K562 (cell line): ENCODE measurements at regions not wholly inside any gene's neighbourhood (a gene's known extent, or its start where the extent isn't known, plus 50 kb on each side); places are given as distances from the start of the nearest gene placed in this dataset.

Experiments
- ATAC-seq: fragments of 200-7000 bp; cut with Tn5 transposase; 3 replicates; pipeline ENCODE4 v1.9.1; 2020; ENCODE audit warnings: moderate library complexity
- BruUV-seq: library from RNA; stranded (reverse); fragments of 400-500 nt; replicated peaks from 2 replicates; lab custom pipeline; 2021; lab: Mats Ljungman, UMichigan
- CTCF ChIA-PET: fragments of 300-600 bp; formaldehyde crosslinking; extraction: SDS; loops from one replicate; lab custom pipeline; 2021; ENCODE audit warnings: low intra/inter-chr PET ratio; lab: Yijun Ruan, JAX
- POLR2A ChIA-PET: fragments of 300-600, 350-650 bp; sonication (Branson Sonifier 250); formaldehyde crosslinking; extraction: SDS; loops from one replicate; lab custom pipeline; 2021; ENCODE audit warnings: antibody characterized with exemption, inconsistent platforms; lab: Yijun Ruan, JAX
- DNase-seq, 4 experiments: peaks; one replicate each; pipeline versions ENCODE4 v3.0.0 to v3.0.0-alpha.2; 2011 to 2018; ENCODE audit warnings: low spot score in 3 of 4, mixed read lengths in 3 of 4; ENCODE audit errors: extremely low read depth in 1 of 4
- FAIRE-seq: peaks from 2 replicates; lab custom pipeline; 2011; peaks lifted over from hg19 to GRCh38; lab: Jason Lieb, UNC
- H2AFZ ChIP-seq: 2 replicates; pipeline ENCODE4 v1.6.0; 2011; ENCODE audit warnings: low read depth, low read length, control low read depth, inconsistent platforms
- H3K27ac ChIP-seq: fragments of 200-600 bp; 3 replicates; pipeline ENCODE4 v1.8.0; 2011; ENCODE audit warnings: low read depth, mild to moderate bottlenecking, control low read depth, inconsistent platforms, low read length, moderate library complexity, mixed read lengths; ENCODE audit errors: extremely low read depth
- H3K27me3 ChIP-seq, 2 experiments: fragments of 300-600 bp in 1 of 2; 2 replicates in 1 of 2; 3 replicates in 1 of 2; pipeline versions ENCODE4 v1.6.0 to v1.8.0; 2011; ENCODE audit warnings: inconsistent platforms in 2 of 2, low read length in 2 of 2, mild to moderate bottlenecking in 1 of 2, mixed read lengths in 1 of 2, moderate library complexity in 1 of 2; ENCODE audit not compliant: control insufficient read depth in 2 of 2, insufficient read depth in 2 of 2
- H3K36me3 ChIP-seq: fragments of 300-600 bp; 3 replicates; pipeline ENCODE4 v1.8.0; 2011; ENCODE audit warnings: mild to moderate bottlenecking, low read length, inconsistent platforms; ENCODE audit not compliant: control insufficient read depth, insufficient read depth
- H3K4me1 ChIP-seq, 2 experiments: fragments of 200-600 bp in 1 of 2; replicated peaks in 1 of 2; 2 replicates in 1 of 2; 3 replicates in 1 of 2; pipeline versions ENCODE4 v1.5.1 to v1.8.0; 2011; ENCODE audit warnings: inconsistent platforms in 2 of 2, low read length in 2 of 2, mild to moderate bottlenecking in 1 of 2, mixed read lengths in 1 of 2, moderate library complexity in 1 of 2; ENCODE audit not compliant: control insufficient read depth in 2 of 2, insufficient read depth in 2 of 2
- H3K4me2 ChIP-seq: 2 replicates; pipeline ENCODE4 v1.6.1; 2011; ENCODE audit warnings: low read length, control low read depth, inconsistent platforms, mixed read lengths; ENCODE audit not compliant: insufficient read depth
- H3K4me3 ChIP-seq: fragments of 200-600 bp; sonication (generic), shearing (Covaris generic); 2 replicates; pipeline ENCODE4 v1.5.1; 2016; ENCODE audit warnings: control low read depth, inconsistent platforms
- H3K79me2 ChIP-seq: fragments of 200-600 bp; 3 replicates; pipeline ENCODE4 v1.8.0; 2011; ENCODE audit warnings: low read length, inconsistent platforms; ENCODE audit not compliant: control insufficient read depth, insufficient read depth
- H3K9ac ChIP-seq, 2 experiments: 2 replicates each; pipeline versions ENCODE4 v1.6.0 to v1.6.1; 2011; ENCODE audit warnings: low read depth in 2 of 2, low read length in 2 of 2, control low read depth in 1 of 2, inconsistent platforms in 1 of 2, mild to moderate bottlenecking in 1 of 2, mixed read lengths in 1 of 2; ENCODE audit not compliant: insufficient read depth in 1 of 2
- H3K9me1 ChIP-seq: one replicate; pipeline ENCODE4 v1.6.0; 2011; ENCODE audit warnings: inconsistent platforms, mild to moderate bottlenecking, low read length, moderate library complexity; ENCODE audit not compliant: control insufficient read depth, insufficient read depth
- H3K9me3 ChIP-seq: replicated peaks from 2 replicates; pipeline ENCODE4 v1.5.1; 2011; ENCODE audit warnings: low read depth, low read length, inconsistent platforms; ENCODE audit not compliant: control insufficient read depth, insufficient read depth
- H4K20me1 ChIP-seq: replicated peaks from 2 replicates; pipeline ENCODE4 v1.6.1; 2011; ENCODE audit warnings: low read length, inconsistent platforms, mixed read lengths; ENCODE audit not compliant: control insufficient read depth, insufficient read depth
- ARNT ChIP-seq, 2 experiments: fragments of 450-650 bp; IDR thresholded peaks; 2 replicates each; pipeline ENCODE4 v1.6.1; 2016; ENCODE audit warnings: mild to moderate bottlenecking in 1 of 2
- CEBPB ChIP-seq: fragments of 450-650 bp; IDR thresholded peaks from 2 replicates; pipeline ENCODE4 v1.6.1; 2016; ENCODE audit warnings: missing genetic modification characterization, missing compliant biosample characterization
- DDX20 ChIP-seq: fragments of 450-650 bp; IDR thresholded peaks from 2 replicates; pipeline ENCODE4 v1.6.1; 2016; ENCODE audit warnings: missing genetic modification characterization, low read depth, mild to moderate bottlenecking, missing compliant biosample characterization, moderate library complexity
- GATAD2A ChIP-seq: fragments of 450-650 bp; IDR thresholded peaks from 2 replicates; pipeline ENCODE4 v1.6.1; 2017
- KDM2B ChIP-seq: fragments of 250-450 bp; sonication (Bioruptor Pico); IDR thresholded peaks from 2 replicates; pipeline ENCODE4 v1.8.0; 2021; ENCODE audit warnings: mild to moderate bottlenecking, moderate library complexity
- PHB ChIP-seq: fragments of 250-450 bp; sonication (Bioruptor Pico); IDR thresholded peaks from 2 replicates; pipeline ENCODE4 v1.5.0; 2021
- ZSCAN29 ChIP-seq: fragments of 450-650 bp; IDR thresholded peaks from 2 replicates; pipeline ENCODE4 v1.6.1; 2017
- WGBS: fragments of 100-300 bp; shearing (Covaris generic); methylation state at CpG from one replicate; pipeline ENCODE4 v1.1.6; 2016; ENCODE audit warnings: low coverage, mixed read lengths; ENCODE audit not compliant: insufficient coverage; ENCODE audit errors: missing lambda C conversion rate; 5-methylcytosine and 5-hydroxymethylcytosine counted together
- in situ Hi-C: fragments of 300-500 bp; cut with MboI; formaldehyde crosslinking; loops from 4 replicates; pipeline ENCODE4 v1.15.0; 2018; ENCODE audit warnings: inconsistent platforms, mixed read lengths
- intact Hi-C: fragments of 100-400 bp; cut with micrococcal nuclease; formaldehyde crosslinking; loops from 2 replicates; pipeline ENCODE4 v1.14.2; 2022
- TF ChIP-seq, protein P1 (sequence below): fragments of 250-450 bp; sonication (Bioruptor Pico); IDR thresholded peaks from 2 replicates; pipeline ENCODE4 v1.8.0; 2021; ENCODE audit warnings: moderate library complexity, mild to moderate bottlenecking, inconsistent platforms

DNA sequence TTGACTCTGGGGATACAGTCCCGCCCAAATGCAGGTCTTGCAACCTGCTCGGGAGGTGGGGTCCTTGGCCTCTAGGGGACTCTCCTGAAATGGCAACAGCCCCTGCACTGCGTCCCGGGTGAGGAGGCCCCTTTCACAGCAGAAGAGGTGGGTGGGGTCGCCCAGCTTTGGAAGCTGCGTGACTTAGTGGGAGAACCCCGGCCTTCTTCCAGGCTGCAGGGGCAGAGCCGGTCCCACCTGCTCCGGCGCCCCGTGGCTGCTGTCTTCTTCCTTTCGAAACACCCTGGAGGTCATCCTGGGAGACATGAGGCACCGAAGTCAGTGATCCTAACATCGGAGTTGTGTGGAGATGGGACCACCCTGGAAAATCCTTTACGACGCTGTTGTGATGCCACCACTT lies 103.7 kb upstream of the ADRA2C start:
- Histone ChIP-seq H3K9me1 (no peaks in the 10 kb centered on the region), H3K27ac (no peak overlapping the region), H3K4me1 (no peaks in the 10 kb centered on the region), H4K20me1 (peaks cover 17% of the 10 kb centered on the region), H3K79me2 (no peaks in the 10 kb centered on the region), H3K4me3 (no peak overlapping the region), H3K9me3 (no peaks in the 10 kb centered on the region), H3K36me3 (no peaks in the 10 kb centered on the region), H3K27me3 (peaks cover 15 to 79% of the 10 kb centered on the region in 2 experiments; a peak in 4 of 5 replicates), H3K4me2 (no peak overlapping the region), H2AFZ (no peak overlapping the region), H3K9ac (no peak overlapping the region)
- DNase-seq = no peak
- FAIRE-seq = no peak
- ChIA-PET POLR2A (interaction anchor here (0.6 kb wide), 1 partner anchor 9 kb away, joined by 4 read pairs; no protein-coding TSS in a partner anchor), CTCF (interaction anchor here (0.6 kb wide), 1 partner anchor 78 kb away, joined by 3 read pairs; no protein-coding TSS in a partner anchor)
- BruUV-seq = no TSS peak
- WGBS = 1% methylated on average over 16 of the region's 16 CpGs
- no peak for TF ChIP-seq ZSCAN29
- no peak for TF ChIP-seq CEBPB (tag)
- TF ChIP-seq GATAD2A = no peak
- TF ChIP-seq PHB (CRISPR knock-in tag) = no peak
- TF ChIP-seq DDX20 (tag) = no peak
- TF ChIP-seq, protein P1, sequence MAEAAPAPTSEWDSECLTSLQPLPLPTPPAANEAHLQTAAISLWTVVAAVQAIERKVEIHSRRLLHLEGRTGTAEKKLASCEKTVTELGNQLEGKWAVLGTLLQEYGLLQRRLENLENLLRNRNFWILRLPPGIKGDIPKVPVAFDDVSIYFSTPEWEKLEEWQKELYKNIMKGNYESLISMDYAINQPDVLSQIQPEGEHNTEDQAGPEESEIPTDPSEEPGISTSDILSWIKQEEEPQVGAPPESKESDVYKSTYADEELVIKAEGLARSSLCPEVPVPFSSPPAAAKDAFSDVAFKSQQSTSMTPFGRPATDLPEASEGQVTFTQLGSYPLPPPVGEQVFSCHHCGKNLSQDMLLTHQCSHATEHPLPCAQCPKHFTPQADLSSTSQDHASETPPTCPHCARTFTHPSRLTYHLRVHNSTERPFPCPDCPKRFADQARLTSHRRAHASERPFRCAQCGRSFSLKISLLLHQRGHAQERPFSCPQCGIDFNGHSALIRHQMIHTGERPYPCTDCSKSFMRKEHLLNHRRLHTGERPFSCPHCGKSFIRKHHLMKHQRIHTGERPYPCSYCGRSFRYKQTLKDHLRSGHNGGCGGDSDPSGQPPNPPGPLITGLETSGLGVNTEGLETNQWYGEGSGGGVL (CRISPR knock-in tag) = no peak
- TF ChIP-seq KDM2B (CRISPR knock-in tag) = no peak
- no peak for TF ChIP-seq ARNT (IDR thresholded peaks at IDR 0.05)
- in situ Hi-C loops = no loop called here
- no peak for ATAC-seq
- intact Hi-C loops = no loop called here
